Transverse colon (tissue), 4 donors: ENCODE measurements at regions not wholly inside any gene's neighbourhood (a gene's known extent, or its start where the extent isn't known, plus 50 kb on each side); places are given as distances from the start of the nearest gene placed in this dataset.

Source experiments
- EP300 ChIP-seq: sonication (generic); formaldehyde crosslinking; IDR thresholded peaks from one replicate; pipeline ENCODE4 v1.6.1; 2017; ENCODE audit warnings: antibody characterized with exemption, low read depth
- POLR2AphosphoS5 ChIP-seq, 3 donors: sonication (generic); formaldehyde crosslinking; IDR thresholded peaks; one replicate each; pipeline ENCODE4 v1.6.1; 2016; ENCODE audit warnings: antibody characterized with exemption in 3 of 3
- TF ChIP-seq, protein P1 (sequence below), 5 experiments: fragments of 200-600 bp in 3 of 5; fragments of 450-650 bp in 2 of 5; sonication (generic) in 3 of 5; IDR thresholded peaks; 1 replicate in 2 of 5; 2 replicates in 3 of 5; pipeline ENCODE4 v1.5.1; 2016 to 2017; ENCODE audit warnings: antibody characterized with exemption in 5 of 5, inconsistent platforms in 3 of 5, mild to moderate bottlenecking in 2 of 5, moderate library complexity in 1 of 5

- TF ChIP-seq, protein P1, sequence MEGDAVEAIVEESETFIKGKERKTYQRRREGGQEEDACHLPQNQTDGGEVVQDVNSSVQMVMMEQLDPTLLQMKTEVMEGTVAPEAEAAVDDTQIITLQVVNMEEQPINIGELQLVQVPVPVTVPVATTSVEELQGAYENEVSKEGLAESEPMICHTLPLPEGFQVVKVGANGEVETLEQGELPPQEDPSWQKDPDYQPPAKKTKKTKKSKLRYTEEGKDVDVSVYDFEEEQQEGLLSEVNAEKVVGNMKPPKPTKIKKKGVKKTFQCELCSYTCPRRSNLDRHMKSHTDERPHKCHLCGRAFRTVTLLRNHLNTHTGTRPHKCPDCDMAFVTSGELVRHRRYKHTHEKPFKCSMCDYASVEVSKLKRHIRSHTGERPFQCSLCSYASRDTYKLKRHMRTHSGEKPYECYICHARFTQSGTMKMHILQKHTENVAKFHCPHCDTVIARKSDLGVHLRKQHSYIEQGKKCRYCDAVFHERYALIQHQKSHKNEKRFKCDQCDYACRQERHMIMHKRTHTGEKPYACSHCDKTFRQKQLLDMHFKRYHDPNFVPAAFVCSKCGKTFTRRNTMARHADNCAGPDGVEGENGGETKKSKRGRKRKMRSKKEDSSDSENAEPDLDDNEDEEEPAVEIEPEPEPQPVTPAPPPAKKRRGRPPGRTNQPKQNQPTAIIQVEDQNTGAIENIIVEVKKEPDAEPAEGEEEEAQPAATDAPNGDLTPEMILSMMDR (IDR thresholded peaks at IDR 0.05) = no peak
- TF ChIP-seq POLR2AphosphoS5 (IDR thresholded peaks at IDR 0.05) (no peak), EP300 (no peak)
Measured at GRCh38 chr1:37298769-37299168, 175.6 kb upstream of the ZC3H12A start.
